ENCODE measurements at regions not wholly inside any gene's neighbourhood (a gene's known extent, or its start where the extent isn't known, plus 50 kb on each side); places are given as distances from the start of the nearest gene placed in this dataset.
A peak's percentile ranks its signal among the peaks of the same experiment; 100 is the strongest.
"Not testable (repeated sequence)": the region's sequence is repeated elsewhere in the genome, so short reads cannot be mapped to it uniquely, and the experiment has no call there.

GRCh38 chr20:12511499-12511898 is 497.3 kb upstream of the SPTLC3 start:
- DNase-seq = no peak

GRCh38 chr20:12512755-12513154 is 496.0 kb upstream of the SPTLC3 start:
- DNase-seq = no peak

GRCh38 chr20:12528104-12528503 is 480.7 kb upstream of the SPTLC3 start:
- DNase-seq = no peak

- no peak for DNase-seq
These were observed 480.2 kb upstream of the SPTLC3 start for GRCh38 chr20:12528591-12529041.

GRCh38 chr20:12531626-12532025 is 477.1 kb upstream of the SPTLC3 start:
- DNase-seq = no peak

- DNase-seq = no peak
These were observed 473.5 kb upstream of the SPTLC3 start for GRCh38 chr20:12535316-12535715.

GRCh38 chr20:12535770-12536169 is 473.0 kb upstream of the SPTLC3 start:
- no peak for DNase-seq

- DNase-seq = no peak
These were observed 454.3 kb upstream of the SPTLC3 start for GRCh38 chr20:12554426-12554825.

- DNase-seq = no peak
These were observed 453.4 kb upstream of the SPTLC3 start for GRCh38 chr20:12555369-12555768.

GRCh38 chr20:12555849-12556248 is 452.9 kb upstream of the SPTLC3 start:
- DNase-seq = not testable (repeated sequence)

GRCh38 chr20:12557224-12557623 is 451.5 kb upstream of the SPTLC3 start:
- no peak for DNase-seq

GRCh38 chr20:12564979-12565378 is 443.8 kb upstream of the SPTLC3 start:
- DNase-seq = no peak

- DNase-seq = no peak
These were observed 442.2 kb upstream of the SPTLC3 start for GRCh38 chr20:12566596-12566995.

- peak; percentile 4 for DNase-seq
These were observed 438.4 kb upstream of the SPTLC3 start for GRCh38 chr20:12570371-12570770.

- DNase-seq = no peak
These were observed 435.3 kb upstream of the SPTLC3 start for GRCh38 chr20:12573442-12573841.

- DNase-seq = no peak
These were observed 433.2 kb upstream of the SPTLC3 start for GRCh38 chr20:12575352-12576095.

- no peak for DNase-seq
These were observed 431.6 kb upstream of the SPTLC3 start for GRCh38 chr20:12577213-12577612.

- DNase-seq = no peak
These were observed 427.0 kb upstream of the SPTLC3 start for GRCh38 chr20:12581644-12582289.

GRCh38 chr20:12582710-12583109 is 426.1 kb upstream of the SPTLC3 start:
- not testable (repeated sequence) for DNase-seq

- DNase-seq = no peak
These were observed 416.8 kb upstream of the SPTLC3 start for GRCh38 chr20:12591949-12592470.

- DNase-seq = no peak
These were observed 416.0 kb upstream of the SPTLC3 start for GRCh38 chr20:12592756-12593155.

GRCh38 chr20:12593342-12593873 is 415.4 kb upstream of the SPTLC3 start:
- DNase-seq = no peak

- peak; percentile 21 for DNase-seq
These were observed 414.2 kb upstream of the SPTLC3 start for GRCh38 chr20:12594410-12595088.
